K562 (cell line): ENCODE measurements at regions not wholly inside any gene's neighbourhood (a gene's known extent, or its start where the extent isn't known, plus 50 kb on each side); places are given as distances from the start of the nearest gene placed in this dataset.

Experiments used
- ATAC-seq: fragments of 200-7000 bp; cut with Tn5 transposase; 3 replicates; pipeline ENCODE4 v1.9.1; 2020; ENCODE audit warnings: moderate library complexity
- BruUV-seq: library from RNA; stranded (reverse); fragments of 400-500 nt; replicated peaks from 2 replicates; lab custom pipeline; 2021; lab: Mats Ljungman, UMichigan
- CTCF ChIA-PET: fragments of 300-600 bp; formaldehyde crosslinking; extraction: SDS; loops from one replicate; lab custom pipeline; 2021; ENCODE audit warnings: low intra/inter-chr PET ratio; lab: Yijun Ruan, JAX
- POLR2A ChIA-PET: fragments of 300-600, 350-650 bp; sonication (Branson Sonifier 250); formaldehyde crosslinking; extraction: SDS; loops from one replicate; lab custom pipeline; 2021; ENCODE audit warnings: antibody characterized with exemption, inconsistent platforms; lab: Yijun Ruan, JAX
- DNase-seq, 4 experiments: peaks; one replicate each; pipeline versions ENCODE4 v3.0.0 to v3.0.0-alpha.2; 2011 to 2018; ENCODE audit warnings: low spot score in 3 of 4, mixed read lengths in 3 of 4; ENCODE audit errors: extremely low read depth in 1 of 4
- FAIRE-seq: peaks from 2 replicates; lab custom pipeline; 2011; peaks lifted over from hg19 to GRCh38; lab: Jason Lieb, UNC
- H2AFZ ChIP-seq: 2 replicates; pipeline ENCODE4 v1.6.0; 2011; ENCODE audit warnings: low read depth, low read length, control low read depth, inconsistent platforms
- H3K27ac ChIP-seq: fragments of 200-600 bp; 3 replicates; pipeline ENCODE4 v1.8.0; 2011; ENCODE audit warnings: low read depth, mild to moderate bottlenecking, control low read depth, inconsistent platforms, low read length, moderate library complexity, mixed read lengths; ENCODE audit errors: extremely low read depth
- H3K27me3 ChIP-seq, 2 experiments: fragments of 300-600 bp in 1 of 2; 2 replicates in 1 of 2; 3 replicates in 1 of 2; pipeline versions ENCODE4 v1.6.0 to v1.8.0; 2011; ENCODE audit warnings: inconsistent platforms in 2 of 2, low read length in 2 of 2, mild to moderate bottlenecking in 1 of 2, mixed read lengths in 1 of 2, moderate library complexity in 1 of 2; ENCODE audit not compliant: control insufficient read depth in 2 of 2, insufficient read depth in 2 of 2
- H3K36me3 ChIP-seq: fragments of 300-600 bp; 3 replicates; pipeline ENCODE4 v1.8.0; 2011; ENCODE audit warnings: mild to moderate bottlenecking, low read length, inconsistent platforms; ENCODE audit not compliant: control insufficient read depth, insufficient read depth
- H3K4me1 ChIP-seq, 2 experiments: fragments of 200-600 bp in 1 of 2; replicated peaks in 1 of 2; 2 replicates in 1 of 2; 3 replicates in 1 of 2; pipeline versions ENCODE4 v1.5.1 to v1.8.0; 2011; ENCODE audit warnings: inconsistent platforms in 2 of 2, low read length in 2 of 2, mild to moderate bottlenecking in 1 of 2, mixed read lengths in 1 of 2, moderate library complexity in 1 of 2; ENCODE audit not compliant: control insufficient read depth in 2 of 2, insufficient read depth in 2 of 2
- H3K4me2 ChIP-seq: 2 replicates; pipeline ENCODE4 v1.6.1; 2011; ENCODE audit warnings: low read length, control low read depth, inconsistent platforms, mixed read lengths; ENCODE audit not compliant: insufficient read depth
- H3K4me3 ChIP-seq: fragments of 200-600 bp; sonication (generic), shearing (Covaris generic); 2 replicates; pipeline ENCODE4 v1.5.1; 2016; ENCODE audit warnings: control low read depth, inconsistent platforms
- H3K79me2 ChIP-seq: fragments of 200-600 bp; 3 replicates; pipeline ENCODE4 v1.8.0; 2011; ENCODE audit warnings: low read length, inconsistent platforms; ENCODE audit not compliant: control insufficient read depth, insufficient read depth
- H3K9ac ChIP-seq, 2 experiments: 2 replicates each; pipeline versions ENCODE4 v1.6.0 to v1.6.1; 2011; ENCODE audit warnings: low read depth in 2 of 2, low read length in 2 of 2, control low read depth in 1 of 2, inconsistent platforms in 1 of 2, mild to moderate bottlenecking in 1 of 2, mixed read lengths in 1 of 2; ENCODE audit not compliant: insufficient read depth in 1 of 2
- H3K9me1 ChIP-seq: one replicate; pipeline ENCODE4 v1.6.0; 2011; ENCODE audit warnings: inconsistent platforms, mild to moderate bottlenecking, low read length, moderate library complexity; ENCODE audit not compliant: control insufficient read depth, insufficient read depth
- H3K9me3 ChIP-seq: replicated peaks from 2 replicates; pipeline ENCODE4 v1.5.1; 2011; ENCODE audit warnings: low read depth, low read length, inconsistent platforms; ENCODE audit not compliant: control insufficient read depth, insufficient read depth
- H4K20me1 ChIP-seq: replicated peaks from 2 replicates; pipeline ENCODE4 v1.6.1; 2011; ENCODE audit warnings: low read length, inconsistent platforms, mixed read lengths; ENCODE audit not compliant: control insufficient read depth, insufficient read depth
- MCM3 ChIP-seq: fragments of 450-650 bp; IDR thresholded peaks from 2 replicates; pipeline ENCODE4 v1.6.1; 2016
- NEUROD1 ChIP-seq: fragments of 150-350 bp; IDR thresholded peaks from 2 replicates; pipeline ENCODE4 v1.6.1; 2014; ENCODE audit warnings: borderline replicate concordance, low read length, low read depth; ENCODE audit not compliant: partially characterized antibody
- NR1H2 ChIP-seq: sonication (generic); formaldehyde crosslinking; IDR thresholded peaks from 2 replicates; pipeline ENCODE4 v1.4.0; 2020; ENCODE audit warnings: mild to moderate bottlenecking, missing genetic modification reagents
- PCBP2 ChIP-seq: fragments of 200-400 bp; formaldehyde crosslinking; IDR thresholded peaks from 2 replicates; pipeline ENCODE4 v1.6.1; 2018; ENCODE audit warnings: low read length, low read depth, mild to moderate bottlenecking, moderate library complexity; ENCODE audit not compliant: poor library complexity, severe bottlenecking
- TOE1 ChIP-seq, 2 experiments: fragments of 450-650 bp in 1 of 2; sonication (generic) in 1 of 2; formaldehyde crosslinking in 1 of 2; IDR thresholded peaks; 2 replicates each; pipeline versions ENCODE4 v1.7.1 to v1.8.0; 2016 to 2022; ENCODE audit warnings: borderline replicate concordance in 2 of 2, mild to moderate bottlenecking in 2 of 2, antibody characterized with exemption in 1 of 2, inconsistent platforms in 1 of 2, low read depth in 1 of 2, missing genetic modification reagents in 1 of 2, moderate library complexity in 1 of 2
- ZNF277 ChIP-seq: fragments of 250-450 bp; sonication (Bioruptor Pico); IDR thresholded peaks from 2 replicates; pipeline ENCODE4 v1.8.0; 2022; ENCODE audit warnings: inconsistent platforms, mild to moderate bottlenecking, moderate library complexity, borderline replicate concordance
- WGBS: fragments of 100-300 bp; shearing (Covaris generic); methylation state at CpG from one replicate; pipeline ENCODE4 v1.1.6; 2016; ENCODE audit warnings: low coverage, mixed read lengths; ENCODE audit not compliant: insufficient coverage; ENCODE audit errors: missing lambda C conversion rate; 5-methylcytosine and 5-hydroxymethylcytosine counted together
- in situ Hi-C: fragments of 300-500 bp; cut with MboI; formaldehyde crosslinking; loops from 4 replicates; pipeline ENCODE4 v1.15.0; 2018; ENCODE audit warnings: inconsistent platforms, mixed read lengths
- intact Hi-C: fragments of 100-400 bp; cut with micrococcal nuclease; formaldehyde crosslinking; loops from 2 replicates; pipeline ENCODE4 v1.14.2; 2022
- TF ChIP-seq, protein P1 (sequence below): sonication (generic); formaldehyde crosslinking; IDR thresholded peaks from 2 replicates; pipeline ENCODE4 v1.8.0; 2022; ENCODE audit warnings: missing genetic modification reagents, mild to moderate bottlenecking, moderate library complexity, borderline replicate concordance

GRCh38 chr13:34343413-34343940 lies 525.5 kb downstream of the RFC3 start (continued):
- no peak for TF ChIP-seq ZNF277 (CRISPR knock-in tag)
- TF ChIP-seq, protein P1, sequence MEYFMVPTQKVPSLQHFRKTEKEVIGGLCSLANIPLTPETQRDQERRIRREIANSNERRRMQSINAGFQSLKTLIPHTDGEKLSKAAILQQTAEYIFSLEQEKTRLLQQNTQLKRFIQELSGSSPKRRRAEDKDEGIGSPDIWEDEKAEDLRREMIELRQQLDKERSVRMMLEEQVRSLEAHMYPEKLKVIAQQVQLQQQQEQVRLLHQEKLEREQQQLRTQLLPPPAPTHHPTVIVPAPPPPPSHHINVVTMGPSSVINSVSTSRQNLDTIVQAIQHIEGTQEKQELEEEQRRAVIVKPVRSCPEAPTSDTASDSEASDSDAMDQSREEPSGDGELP (CRISPR knock-in tag): no peak
- TF ChIP-seq MCM3: no peak
- no peak for TF ChIP-seq NR1H2 (CRISPR knock-in tag)
- TF ChIP-seq NEUROD1: no peak

DNA sequence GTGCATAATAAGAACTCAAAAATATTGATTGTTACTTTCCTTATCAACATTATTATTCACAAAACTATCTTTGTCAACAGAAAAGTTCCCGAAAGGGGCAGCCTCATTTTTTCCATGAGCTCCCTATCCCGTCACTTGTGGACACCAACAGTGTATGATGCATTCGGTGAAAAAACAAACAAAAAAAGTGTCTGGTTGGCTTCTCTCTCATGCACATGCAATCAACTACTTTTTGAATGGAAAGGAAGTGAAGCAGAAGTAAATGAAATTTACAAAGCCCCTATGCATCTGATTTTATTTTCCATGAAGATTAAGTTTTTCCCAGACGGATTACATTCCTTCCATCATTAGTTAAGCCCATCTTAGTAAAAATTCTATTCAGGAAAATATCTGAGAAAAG lies 526.9 kb downstream of the RFC3 start:
- Histone ChIP-seq H3K27me3 (no peaks in the 10 kb centered on the region), H3K4me1 (no peaks in the 10 kb centered on the region), H3K9me1 (no peaks in the 10 kb centered on the region), H3K9me3 (no peaks in the 10 kb centered on the region), H3K36me3 (no peaks in the 10 kb centered on the region), H3K4me3 (no peak overlapping the region), H3K79me2 (no peaks in the 10 kb centered on the region), H2AFZ (no peak overlapping the region), H3K4me2 (no peak overlapping the region), H4K20me1 (no peaks in the 10 kb centered on the region), H3K27ac (no peak overlapping the region), H3K9ac (no peak overlapping the region)
- ATAC-seq (no peak), FAIRE-seq (no peak), DNase-seq (no peak)
- no TSS peak for BruUV-seq
- ChIA-PET POLR2A (no interaction called here), CTCF (no interaction called here)
- WGBS: 0% methylated on average over 1 of the region's 4 CpGs
- intact Hi-C loops (no loop called here), in situ Hi-C loops (no loop called here)
- TF ChIP-seq PCBP2 (no peak), TOE1 (IDR thresholded peaks at IDR 0.05; ENCODE audit: borderline replicate concordance) (no peak), TOE1 (CRISPR knock-in tag; IDR thresholded peaks at IDR 0.05; ENCODE audit: borderline replicate concordance, low read depth) (no peak)
